ENCODE measurements at regions not wholly inside any gene's neighbourhood (a gene's known extent, or its start where the extent isn't known, plus 50 kb on each side); places are given as distances from the start of the nearest gene placed in this dataset.
"Not testable (repeated sequence)": the region's sequence is repeated elsewhere in the genome, so short reads cannot be mapped to it uniquely, and the experiment has no call there.

DNA sequence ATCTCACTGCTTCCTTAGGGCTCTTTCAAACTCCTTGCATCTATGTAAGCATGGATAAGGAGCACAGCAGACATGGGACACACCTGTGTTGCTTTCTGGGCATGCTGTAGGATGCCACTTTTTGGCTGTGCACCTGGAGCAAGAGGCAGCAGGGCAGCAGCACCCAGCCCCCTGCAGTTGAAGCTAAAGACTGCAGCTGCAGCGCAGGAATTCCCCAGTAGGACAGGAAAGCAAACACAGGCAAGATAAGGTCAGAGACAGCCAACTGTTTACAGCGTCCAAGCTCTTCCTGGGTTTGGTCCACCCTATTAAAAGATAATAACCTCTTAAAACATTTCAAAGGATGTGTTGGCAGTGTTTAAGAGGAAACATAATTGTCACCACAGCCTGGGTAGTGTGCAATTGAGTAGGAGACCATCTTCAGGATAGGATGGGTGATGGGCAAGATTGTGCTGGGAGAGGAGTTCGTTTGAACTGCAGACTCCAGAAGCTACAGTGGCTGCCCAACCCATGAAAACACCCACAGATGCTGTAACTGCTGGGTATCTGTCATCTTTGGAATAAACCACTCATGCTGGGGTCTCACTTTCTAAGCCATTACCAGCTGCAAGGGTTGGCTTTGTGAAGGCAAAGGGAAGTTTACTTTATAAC is 242.3 kb upstream of the PLGLB1 start:
- DNase-seq (ENCODE audit: low read depth): not testable (repeated sequence)

DNA sequence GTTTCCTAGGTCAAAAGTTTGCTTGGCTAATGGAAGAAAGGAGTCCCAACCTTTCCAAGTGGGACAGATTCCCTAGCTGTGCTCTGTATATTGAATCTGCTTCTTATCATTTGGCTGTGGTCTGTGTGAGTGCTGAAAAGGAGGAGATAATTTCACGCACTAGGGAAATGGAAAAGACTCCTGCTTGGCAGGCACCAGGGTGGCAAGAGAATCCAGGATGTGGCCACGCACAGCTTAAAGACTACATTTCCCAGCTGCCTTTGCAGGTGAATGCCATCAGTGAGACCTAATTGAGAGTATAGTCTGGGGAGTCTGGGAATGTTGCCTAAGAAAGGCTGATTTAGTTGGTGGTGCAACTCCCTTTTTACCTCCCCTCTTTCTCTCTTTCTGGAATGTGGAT is 253.5 kb upstream of the PLGLB1 start:
- DNase-seq (ENCODE audit: low read depth): not testable (repeated sequence)

DNA sequence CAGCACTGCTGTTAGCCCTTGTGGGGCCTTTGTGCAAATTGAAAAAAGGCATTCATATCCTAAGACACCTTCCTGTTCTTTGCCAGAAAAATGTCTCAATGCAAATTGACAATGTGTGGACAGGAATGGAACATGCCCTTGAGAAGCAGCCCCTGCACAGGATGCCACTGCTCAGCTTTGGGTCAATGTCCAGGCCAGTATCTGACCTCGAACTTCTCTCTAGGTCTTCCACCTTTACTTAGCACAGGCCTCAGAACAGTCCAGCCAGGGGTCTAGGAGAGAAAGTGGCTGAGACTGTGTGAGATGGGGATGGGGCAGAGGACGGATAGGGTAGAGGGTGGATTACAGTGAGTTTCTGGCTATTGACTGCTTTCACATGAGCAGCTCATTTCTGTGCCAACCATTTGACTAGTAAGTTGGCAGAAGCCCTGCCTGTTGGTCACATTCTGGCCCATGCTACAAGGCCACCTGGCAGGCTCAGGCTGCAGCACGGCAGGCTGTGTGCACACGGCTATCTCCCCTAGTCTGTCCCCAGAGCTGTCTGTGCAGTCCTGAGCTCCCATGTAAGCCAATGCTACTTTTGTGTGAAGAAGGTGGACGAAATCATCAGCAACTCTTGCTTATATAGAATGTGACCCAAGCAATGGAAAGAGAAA is 254.5 kb upstream of the PLGLB1 start:
- not testable (repeated sequence) for DNase-seq (ENCODE audit: low read depth)

DNA sequence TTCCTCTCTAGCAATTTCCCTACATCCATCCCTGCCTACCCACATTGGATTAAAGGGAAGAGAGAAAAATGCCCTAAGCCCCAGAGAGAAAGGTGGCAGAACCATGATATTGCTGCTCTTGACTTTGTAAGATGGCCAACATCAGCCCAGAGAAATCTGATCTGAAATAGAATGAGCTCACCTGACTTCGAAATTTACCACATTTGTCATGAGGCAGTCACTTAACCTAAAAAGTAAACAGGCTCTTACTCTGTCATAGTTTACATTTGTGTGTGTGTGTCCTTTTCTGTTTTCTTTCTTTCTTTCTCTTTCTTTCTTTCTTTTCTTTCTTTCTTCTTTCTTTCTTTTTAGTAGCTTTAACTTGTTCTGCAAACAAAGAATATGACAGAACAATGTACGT is 255.0 kb upstream of the PLGLB1 start:
- DNase-seq (ENCODE audit: low read depth): not testable (repeated sequence)

DNA sequence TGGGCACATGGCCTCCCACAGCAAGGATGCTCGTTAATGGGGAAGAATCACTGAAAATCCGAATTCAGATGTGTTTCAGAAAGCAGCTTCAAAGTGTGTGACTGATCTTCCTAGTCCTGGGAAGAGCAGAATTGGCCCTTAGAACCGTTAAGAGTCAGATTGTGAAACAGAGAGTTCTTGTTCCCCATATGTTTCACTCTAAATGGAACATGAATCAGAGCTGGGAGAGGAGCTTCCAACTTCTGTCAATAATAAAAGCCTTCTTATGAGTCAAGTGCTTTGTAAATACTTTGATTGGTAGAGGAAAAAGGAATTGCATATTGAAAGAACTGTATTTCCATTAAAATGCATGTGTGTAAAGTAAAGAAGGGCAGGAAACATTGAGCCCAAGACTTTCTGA is 256.1 kb upstream of the PLGLB1 start:
- DNase-seq (ENCODE audit: low read depth): not testable (repeated sequence)

DNA sequence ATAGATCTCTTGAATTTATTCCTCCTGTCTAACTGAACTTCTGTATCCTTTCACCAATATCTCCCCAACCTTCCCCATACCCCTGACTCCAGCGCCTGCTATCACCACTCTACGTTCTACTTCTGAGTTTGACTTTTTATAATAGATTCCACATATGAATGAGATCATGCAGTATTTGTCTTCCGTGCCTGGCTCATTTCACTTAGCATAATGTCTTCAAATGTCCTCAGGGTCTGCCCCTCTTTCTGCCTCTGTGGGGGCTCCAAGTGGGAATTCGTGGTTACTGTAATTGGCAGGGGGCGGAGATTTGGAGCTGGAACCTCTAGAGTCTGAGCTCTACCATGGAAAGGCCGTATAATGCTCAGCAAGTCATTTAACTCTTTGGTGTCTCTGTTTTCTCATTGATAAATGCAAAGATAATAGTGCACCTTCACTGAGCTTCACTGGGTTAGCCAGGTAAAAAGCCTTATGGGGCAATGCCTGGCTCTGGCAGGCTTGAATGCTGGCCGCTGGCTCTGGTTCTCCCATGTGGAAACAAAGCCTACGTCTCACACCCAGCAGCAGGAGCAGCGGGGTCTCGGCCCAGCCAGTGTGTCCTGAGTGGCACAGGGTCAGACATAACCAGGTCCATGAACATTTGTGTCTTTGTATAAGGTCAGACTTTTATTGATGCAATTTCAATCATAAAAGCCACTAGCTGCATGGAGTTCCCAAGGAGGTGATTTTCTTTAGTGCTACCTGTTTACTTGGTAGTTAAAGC is 259.1 kb upstream of the PLGLB1 start:
- not testable (repeated sequence) for DNase-seq (ENCODE audit: low read depth)

DNA sequence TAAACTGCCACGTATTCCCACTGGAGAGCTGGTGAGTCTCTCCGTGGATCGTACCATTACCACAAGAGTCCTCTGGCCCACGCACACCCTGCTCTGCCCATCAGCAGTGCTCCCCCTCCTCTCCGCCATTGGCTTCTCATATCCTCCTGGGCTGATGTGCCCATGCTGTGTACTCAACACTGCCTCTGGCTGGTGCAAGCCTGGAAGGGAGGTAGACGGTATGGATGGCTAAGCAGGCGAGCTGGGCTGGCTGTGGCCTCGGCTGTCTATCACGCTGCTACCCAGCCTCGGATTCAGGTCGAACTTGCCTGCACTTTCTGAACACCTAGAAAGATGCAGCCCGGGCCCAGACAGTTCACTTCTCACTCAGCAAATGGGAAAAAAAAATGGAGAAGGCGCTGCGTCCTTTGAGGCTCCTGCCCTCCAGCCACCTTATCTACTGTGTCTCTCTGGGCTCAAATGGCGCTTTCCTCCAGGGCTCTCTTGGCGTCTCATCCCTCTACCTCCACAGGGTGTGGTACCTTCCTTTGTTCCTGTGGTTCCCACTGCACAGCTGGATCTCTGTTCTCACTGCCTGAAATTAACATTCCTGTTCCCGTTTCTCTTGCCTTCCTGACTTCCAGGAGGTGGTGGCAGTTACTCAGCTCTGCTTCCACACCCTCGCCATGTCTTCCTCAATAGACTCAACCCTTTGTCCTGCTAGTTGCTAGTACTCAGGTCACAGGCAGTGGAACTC is 262.3 kb upstream of the PLGLB1 start:
- not testable (repeated sequence) for DNase-seq (ENCODE audit: low read depth)

DNA sequence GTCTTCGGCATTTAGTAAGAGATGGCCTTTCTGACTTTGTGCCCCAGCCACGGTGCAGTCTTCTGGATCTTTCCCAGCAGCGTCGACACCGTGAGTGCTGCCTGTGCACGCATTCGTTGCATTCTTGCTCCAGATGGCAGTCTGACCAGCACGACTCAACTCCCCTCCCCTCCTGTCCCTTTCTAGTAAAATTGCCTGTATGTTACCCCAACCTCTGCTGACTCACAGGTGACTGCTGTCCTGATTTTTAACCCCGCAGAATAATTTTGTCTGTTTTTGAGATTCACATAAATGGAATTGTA is 262.8 kb upstream of the PLGLB1 start:
- DNase-seq (ENCODE audit: low read depth): not testable (repeated sequence)

DNA sequence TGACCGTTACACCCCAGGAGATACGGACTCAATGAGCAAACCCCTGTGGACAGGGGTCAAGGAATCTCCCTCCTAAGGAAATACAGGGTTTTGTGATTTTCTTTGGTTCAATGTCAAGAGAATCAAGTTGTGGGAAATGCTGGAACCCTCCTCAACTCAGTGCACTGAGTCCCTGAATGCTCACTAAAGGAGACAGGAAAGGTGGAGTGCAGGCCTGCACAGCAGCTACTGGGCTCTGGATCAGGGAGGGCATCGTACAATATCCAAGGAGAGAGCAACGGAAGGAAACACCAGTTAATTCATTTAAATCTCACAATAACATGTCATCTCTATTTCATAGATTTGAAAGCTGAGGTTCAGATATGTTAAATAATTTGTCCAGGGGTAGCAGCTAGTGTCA is 263.5 kb upstream of the PLGLB1 start:
- DNase-seq (ENCODE audit: low read depth): not testable (repeated sequence)

DNA sequence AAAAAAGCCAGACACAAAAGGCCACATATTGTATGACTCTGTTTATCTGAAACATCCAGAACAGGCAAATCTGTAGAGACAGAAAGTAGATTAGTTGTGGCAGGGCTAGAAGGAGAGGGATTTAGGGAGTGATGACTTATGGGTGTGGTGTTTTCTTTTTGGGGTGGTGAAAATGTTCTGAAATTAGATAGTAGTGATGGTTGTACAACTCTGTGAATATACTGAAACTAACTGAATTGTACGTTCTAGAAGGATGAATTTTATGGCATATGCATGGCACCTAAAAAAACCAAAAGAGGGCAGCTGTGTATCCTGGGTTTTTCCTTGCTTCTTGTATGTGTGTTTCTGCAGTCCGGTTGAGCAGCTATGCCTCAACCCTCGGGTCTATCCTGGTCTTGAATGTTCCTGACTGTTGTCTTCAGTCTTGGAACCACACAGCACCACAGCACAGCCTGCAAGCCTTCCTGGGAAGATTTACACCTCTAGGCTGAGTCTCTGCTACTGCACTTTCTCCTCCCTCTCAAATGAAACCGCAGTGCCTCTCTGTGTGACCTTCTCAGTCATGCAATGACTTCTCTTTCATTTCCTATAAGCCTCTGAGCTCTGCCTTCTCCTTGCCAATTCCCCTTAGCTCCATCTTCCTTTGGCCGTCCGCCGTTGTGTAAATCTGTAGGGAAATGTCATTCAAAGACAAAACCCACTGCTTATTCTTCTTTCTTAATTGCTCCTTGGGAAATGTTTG is 269.1 kb upstream of the PLGLB1 start:
- not testable (repeated sequence) for DNase-seq (ENCODE audit: low read depth)

DNA sequence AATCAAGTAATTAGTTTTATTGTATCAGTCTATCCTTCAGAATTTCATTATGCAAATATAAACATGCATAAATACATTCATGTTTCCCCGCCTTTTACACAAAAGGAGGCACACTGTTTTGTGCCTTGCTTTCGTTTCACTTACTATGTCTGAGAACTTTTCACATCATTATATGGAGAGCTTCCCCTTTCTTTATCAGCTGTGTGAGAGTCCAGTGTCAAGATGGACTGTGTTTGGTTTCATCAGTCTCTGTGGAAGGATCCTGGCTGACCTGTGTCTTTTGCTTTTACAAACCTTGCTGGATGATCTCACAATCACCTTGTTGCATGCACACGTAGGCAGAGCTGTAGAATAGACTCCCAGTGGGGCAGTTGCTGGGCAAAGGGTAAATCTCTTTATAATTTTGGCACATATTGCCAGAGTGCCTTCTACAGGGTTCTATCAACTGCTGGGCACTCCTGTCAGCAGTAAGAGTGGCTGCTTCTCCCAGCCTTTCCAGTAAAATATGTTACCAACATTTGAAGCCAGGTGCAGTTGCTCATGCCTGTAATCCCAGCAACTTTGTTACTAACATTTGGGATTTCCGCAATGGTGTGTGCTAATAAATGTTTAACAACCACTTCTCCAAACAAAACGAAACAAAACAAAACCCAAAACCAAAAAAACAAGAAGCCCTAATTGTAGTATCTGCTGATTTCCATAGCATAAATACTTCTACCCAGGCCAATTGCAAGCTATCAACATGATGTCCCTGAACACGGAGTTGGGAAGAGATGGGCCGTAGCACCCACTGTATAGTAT is 270.0 kb upstream of the PLGLB1 start:
- not testable (repeated sequence) for DNase-seq (ENCODE audit: low read depth)

DNA sequence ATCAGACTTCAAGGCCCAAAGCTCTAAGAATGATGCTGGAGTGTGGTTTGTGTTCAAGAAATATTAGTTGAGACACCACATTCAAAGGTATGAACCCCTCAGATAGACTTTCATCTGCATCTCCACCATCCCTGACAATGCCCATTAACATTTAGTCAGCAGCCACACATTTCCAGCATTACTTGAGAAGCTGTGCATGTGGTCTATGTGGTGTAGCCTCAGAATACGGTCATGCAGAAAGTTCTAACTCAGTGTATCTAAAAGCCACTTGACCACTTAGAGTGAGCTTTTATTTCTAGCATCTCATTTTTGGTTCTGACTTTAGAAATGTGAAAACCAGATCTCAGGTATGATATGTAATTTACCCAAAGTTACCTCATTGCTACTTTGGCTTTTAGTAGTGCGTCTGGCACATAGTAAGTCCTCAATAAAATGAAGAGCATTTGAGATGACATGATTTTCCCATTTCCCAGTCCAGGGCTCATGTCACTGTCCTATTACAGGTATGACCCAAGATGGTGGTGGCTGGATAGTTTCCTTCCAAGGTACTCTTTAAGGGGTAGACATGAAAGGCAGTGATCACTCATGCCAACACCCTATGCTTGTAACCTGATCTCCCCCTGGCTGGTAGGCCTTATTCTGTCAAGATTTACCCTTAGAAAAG is 272.4 kb upstream of the PLGLB1 start:
- DNase-seq (ENCODE audit: low read depth): not testable (repeated sequence)

DNA sequence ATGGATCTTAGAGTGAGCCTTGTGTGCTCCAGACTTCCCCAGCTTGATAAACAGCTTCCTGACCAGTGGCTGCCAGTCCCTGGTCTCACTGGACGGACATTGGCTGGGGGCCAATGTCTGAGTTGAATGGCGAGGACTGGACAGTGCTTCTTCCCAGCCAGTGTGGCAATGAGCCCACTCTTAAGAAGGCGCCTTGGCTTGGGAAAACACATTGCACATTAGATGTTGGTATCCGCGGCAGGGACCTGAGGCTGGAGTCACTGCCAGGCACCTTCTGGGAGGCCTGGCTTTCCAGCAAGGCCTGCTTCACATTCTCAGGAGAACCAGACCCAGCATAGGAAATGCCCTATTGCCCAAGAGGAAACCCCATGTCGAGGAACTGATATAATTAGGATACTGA is 273.5 kb upstream of the PLGLB1 start:
- not testable (repeated sequence) for DNase-seq (ENCODE audit: low read depth)

DNA sequence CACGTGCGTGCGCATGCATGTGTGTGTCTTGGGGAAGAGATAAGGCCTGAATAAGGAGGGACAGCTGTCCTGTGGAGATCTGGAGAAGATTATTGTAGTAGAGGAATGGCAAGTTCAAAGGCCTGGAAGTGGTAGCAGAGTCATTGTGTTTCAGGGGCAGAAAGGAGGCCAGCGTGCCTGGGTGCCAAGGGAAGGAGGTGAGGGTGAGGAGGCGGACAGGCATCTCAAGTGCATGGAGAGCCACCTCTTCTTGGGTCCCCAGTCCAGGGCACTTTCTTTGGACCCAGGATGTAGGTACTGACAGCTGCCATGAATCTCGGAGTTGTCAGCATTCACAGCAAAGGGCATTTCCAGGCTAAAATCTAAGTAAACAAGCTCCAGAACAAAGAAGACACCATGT is 279.7 kb upstream of the PLGLB1 start:
- DNase-seq (ENCODE audit: low read depth): not testable (repeated sequence)

DNA sequence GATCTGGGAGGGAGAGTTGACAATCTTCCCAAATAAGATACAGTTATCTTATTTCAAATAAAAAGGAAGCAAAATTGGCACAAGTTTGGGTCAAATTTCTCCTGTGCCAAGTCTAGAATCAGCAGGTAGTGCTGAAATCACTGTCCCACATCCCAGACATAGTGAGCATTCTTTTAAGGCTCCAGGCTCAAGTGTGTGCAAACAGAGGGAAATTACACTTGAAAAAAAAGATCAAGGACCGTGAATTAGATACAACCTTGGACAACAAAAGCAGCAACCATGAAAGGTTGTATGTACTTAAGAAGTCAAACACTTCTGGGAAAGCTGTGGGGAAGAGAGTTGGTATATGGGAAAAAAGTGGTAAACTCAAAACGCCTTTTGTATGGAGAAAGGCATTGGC is 280.2 kb upstream of the PLGLB1 start:
- not testable (repeated sequence) for DNase-seq (ENCODE audit: low read depth)

DNA sequence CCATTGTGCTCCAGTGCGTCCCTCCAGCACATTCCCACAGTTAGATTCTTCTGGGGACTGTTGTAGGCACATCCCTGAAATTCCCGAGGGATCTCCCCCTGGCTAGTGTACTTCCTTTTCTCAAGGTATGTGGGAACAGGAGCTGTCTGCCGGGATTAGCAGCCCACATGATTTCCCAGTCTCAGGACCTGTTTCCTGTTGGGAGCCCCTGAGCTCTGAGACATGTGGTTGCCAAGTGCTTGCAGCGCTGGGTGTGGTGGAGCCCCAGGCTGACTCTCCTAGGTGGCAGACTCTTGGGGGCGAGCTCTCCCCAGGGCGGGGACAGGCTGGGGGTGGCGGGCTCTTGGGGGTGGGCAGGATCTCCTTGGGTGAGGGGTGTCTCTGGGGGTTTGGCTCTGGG is 287.0 kb upstream of the PLGLB1 start:
- DNase-seq (ENCODE audit: low read depth): not testable (repeated sequence)

DNA sequence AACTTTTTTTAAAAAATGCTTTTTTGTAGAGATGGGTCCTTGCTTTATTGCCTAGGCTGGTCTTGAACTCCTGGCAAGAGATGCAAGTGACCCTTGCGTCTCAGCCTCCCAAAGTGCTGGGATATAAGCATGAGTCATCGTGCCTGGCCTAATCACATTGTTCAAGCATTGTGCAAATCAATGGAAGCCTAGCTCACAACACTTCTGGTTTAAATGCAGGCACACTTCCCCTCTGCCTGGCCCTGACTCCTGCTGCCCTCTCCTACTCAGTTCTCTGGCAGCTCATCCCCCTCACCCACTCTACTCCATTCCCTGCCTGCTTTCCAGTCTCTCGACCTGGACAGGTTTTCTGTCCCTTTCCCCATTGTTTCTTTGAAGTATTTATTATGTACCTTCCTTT is 288.1 kb upstream of the PLGLB1 start:
- DNase-seq (ENCODE audit: low read depth): not testable (repeated sequence)

DNA sequence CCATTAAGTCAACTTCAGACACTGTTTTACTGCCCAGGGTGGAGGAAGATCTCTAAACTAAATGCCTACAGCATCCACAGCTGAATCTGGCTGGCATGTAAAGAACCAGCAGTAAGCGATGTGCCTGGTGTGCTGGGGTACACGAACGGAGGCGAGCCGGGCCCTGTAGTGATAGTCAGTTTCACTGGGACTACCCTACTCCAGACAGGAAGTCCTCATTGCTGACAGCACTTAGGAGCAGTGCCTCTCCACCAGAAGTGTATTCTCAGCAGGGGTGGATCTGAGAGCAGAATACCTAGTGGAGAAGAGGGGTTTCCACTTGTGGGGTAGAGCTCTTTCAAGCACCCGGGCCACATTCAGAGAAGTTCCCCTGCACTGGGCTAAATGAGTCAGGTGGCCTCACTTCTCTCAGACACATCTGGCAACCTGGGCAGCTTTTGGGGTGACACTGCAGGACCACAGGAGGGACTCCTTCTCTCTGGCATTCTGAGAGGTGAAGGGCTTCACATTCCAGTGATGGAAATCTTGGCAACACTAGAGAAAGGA is 290.3 kb upstream of the PLGLB1 start:
- DNase-seq (ENCODE audit: low read depth): not testable (repeated sequence)

DNA sequence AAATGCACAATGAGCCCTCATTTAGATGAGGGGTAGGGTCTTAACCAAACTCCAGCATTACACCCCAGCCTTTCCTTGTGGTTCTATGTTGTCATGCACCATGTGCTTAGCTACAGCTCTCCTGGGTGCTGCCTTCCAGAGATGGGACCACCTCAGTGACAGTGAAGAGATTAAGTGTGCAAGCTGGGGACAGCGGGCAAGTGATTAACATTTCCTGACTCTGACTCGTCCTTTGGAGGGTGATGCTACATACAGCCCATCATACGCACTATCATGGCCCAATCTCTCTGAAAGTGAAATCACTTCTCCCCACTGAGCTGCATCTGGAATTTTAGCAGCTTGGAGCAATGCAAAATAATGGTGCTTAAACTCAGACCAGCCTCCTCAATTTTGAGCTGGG is 293.0 kb upstream of the PLGLB1 start:
- not testable (repeated sequence) for DNase-seq (ENCODE audit: low read depth)
